ENCODE measurements at regions not wholly inside any gene's neighbourhood (a gene's known extent, or its start where the extent isn't known, plus 50 kb on each side); places are given as distances from the start of the nearest gene placed in this dataset.

DNA sequence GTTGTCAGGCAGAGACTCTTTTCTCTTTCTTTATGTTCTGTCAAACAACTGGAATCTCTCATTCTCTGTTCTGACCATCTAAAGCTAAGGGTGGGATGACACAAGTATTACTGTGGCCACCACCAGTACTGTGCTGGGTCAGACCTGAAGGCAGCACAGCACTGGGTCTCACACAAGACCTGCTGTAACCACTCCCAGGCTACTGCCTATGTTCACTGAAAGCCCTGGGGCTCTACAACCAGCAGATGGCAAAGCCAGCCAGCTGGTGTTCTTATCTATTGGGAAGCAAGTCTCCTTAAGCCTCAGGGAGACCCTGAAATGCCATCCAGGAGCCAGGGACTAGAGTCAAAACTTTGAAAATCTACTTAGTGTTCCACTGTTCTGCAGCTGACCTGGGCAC, 189.5 kb downstream of the SLCO4C1 start:
- TF ChIP-seq, protein P1, sequence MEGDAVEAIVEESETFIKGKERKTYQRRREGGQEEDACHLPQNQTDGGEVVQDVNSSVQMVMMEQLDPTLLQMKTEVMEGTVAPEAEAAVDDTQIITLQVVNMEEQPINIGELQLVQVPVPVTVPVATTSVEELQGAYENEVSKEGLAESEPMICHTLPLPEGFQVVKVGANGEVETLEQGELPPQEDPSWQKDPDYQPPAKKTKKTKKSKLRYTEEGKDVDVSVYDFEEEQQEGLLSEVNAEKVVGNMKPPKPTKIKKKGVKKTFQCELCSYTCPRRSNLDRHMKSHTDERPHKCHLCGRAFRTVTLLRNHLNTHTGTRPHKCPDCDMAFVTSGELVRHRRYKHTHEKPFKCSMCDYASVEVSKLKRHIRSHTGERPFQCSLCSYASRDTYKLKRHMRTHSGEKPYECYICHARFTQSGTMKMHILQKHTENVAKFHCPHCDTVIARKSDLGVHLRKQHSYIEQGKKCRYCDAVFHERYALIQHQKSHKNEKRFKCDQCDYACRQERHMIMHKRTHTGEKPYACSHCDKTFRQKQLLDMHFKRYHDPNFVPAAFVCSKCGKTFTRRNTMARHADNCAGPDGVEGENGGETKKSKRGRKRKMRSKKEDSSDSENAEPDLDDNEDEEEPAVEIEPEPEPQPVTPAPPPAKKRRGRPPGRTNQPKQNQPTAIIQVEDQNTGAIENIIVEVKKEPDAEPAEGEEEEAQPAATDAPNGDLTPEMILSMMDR (IDR thresholded peaks at IDR 0.05) = no peak
- TF ChIP-seq POLR2A (IDR thresholded peaks at IDR 0.05) (no peak), EP300 (IDR thresholded peaks at IDR 0.05) (no peak)
